Epithelial cell of esophagus (primary cell): ENCODE measurements at regions not wholly inside any gene's neighbourhood (a gene's known extent, or its start where the extent isn't known, plus 50 kb on each side); places are given as distances from the start of the nearest gene placed in this dataset.
A peak's percentile ranks its signal among the peaks of the same experiment; 100 is the strongest.

Experiments
- DNase-seq: peaks from one replicate; pipeline ENCODE4 v3.0.0; 2010; ENCODE audit warnings: low read depth
- H3K4me3 ChIP-seq: 2 replicates; pipeline ENCODE4 v1.5.1; 2011; ENCODE audit warnings: mild to moderate bottlenecking, low read length, control low read depth
- TF ChIP-seq, protein P1 (sequence below): IDR thresholded peaks from 2 replicates; pipeline ENCODE4 v1.5.1; 2011; ENCODE audit warnings: low read depth, mild to moderate bottlenecking, low read length, control low read depth, inconsistent platforms; ENCODE audit not compliant: insufficient read depth; ENCODE audit errors: missing control alignments

DNA sequence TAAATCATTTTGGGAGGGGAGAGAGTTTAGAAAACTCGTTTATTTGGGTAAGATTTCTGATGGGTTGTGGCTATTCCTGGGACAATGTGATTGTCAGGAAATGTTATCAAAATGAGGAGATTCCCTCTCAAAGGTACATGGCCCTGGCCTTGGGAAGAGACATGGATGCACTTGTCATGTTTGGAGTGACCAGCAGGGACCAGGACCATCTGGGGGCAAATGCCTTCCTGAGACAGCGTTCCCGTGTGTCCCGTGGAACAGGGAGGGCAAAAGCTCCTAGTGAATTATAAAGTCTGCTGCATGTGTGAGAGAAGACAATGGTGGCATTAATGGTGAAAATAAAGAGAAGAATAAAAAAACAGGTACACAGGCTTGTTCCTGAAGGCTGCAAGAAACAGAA, 317.3 kb downstream of the ZNF536 start:
- DNase-seq, result no peak
- TF ChIP-seq, protein P1, sequence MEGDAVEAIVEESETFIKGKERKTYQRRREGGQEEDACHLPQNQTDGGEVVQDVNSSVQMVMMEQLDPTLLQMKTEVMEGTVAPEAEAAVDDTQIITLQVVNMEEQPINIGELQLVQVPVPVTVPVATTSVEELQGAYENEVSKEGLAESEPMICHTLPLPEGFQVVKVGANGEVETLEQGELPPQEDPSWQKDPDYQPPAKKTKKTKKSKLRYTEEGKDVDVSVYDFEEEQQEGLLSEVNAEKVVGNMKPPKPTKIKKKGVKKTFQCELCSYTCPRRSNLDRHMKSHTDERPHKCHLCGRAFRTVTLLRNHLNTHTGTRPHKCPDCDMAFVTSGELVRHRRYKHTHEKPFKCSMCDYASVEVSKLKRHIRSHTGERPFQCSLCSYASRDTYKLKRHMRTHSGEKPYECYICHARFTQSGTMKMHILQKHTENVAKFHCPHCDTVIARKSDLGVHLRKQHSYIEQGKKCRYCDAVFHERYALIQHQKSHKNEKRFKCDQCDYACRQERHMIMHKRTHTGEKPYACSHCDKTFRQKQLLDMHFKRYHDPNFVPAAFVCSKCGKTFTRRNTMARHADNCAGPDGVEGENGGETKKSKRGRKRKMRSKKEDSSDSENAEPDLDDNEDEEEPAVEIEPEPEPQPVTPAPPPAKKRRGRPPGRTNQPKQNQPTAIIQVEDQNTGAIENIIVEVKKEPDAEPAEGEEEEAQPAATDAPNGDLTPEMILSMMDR, result no peak
- no peak overlapping the region for H3K4me3 ChIP-seq

DNA sequence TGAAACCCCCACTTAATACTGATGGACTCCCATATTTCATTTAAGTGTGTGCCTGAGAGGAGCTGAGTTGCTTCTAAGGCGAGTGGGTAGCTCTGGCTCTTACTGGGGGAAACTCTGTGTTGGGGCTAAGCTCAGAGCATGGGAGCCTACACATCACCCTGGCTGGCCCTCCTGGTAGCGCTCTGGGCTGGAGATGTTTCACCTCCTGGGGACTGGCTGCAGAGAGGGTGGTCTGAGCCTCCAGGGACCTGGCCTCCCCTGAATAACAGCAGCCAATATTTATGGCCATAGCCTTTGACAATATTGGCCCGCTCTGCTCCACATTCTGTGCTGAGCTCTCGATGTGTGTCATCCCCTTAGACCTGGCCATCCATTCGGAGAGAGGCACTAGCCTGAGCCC, 316.5 kb downstream of the ZNF536 start:
- no peak overlapping the region for H3K4me3 ChIP-seq
- no peak for DNase-seq
- TF ChIP-seq, protein P1, result no peak

DNA sequence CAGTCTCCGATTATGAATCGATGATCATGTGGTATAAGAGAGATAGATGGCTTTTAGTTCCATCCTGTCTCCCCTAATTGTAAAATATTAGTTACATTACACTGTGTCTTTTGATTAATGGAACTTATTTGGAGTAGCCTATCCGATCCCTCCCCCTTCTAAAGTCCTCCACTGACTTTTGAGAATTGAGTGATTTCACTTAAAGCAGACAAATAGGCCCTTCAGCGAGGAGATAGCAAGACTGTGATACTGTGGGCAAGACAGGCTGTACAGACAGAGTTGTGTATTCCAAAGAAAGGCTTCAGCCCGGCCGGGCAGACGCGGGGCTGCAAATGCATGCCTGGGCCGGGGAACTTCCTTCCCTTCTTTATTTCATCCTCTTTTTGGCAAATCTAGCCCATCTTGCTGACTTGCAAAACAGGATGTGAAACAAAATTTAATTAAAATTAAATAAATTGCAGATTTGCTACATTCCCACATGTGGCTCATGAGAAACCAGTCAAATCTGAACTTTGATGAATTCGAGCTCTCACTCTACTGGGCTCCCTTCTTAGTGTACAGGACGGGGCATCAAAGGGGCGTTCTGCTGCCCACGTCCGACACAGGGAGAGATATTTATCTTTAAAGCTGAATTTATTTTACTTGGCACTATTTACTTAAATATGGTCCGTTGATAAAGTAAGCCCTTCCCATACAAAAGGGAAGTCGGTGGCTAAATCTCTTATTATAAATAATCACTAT, 314.8 kb downstream of the ZNF536 start:
- no peak overlapping the region for H3K4me3 ChIP-seq
- no peak for DNase-seq
- TF ChIP-seq, protein P1, result no peak

DNA sequence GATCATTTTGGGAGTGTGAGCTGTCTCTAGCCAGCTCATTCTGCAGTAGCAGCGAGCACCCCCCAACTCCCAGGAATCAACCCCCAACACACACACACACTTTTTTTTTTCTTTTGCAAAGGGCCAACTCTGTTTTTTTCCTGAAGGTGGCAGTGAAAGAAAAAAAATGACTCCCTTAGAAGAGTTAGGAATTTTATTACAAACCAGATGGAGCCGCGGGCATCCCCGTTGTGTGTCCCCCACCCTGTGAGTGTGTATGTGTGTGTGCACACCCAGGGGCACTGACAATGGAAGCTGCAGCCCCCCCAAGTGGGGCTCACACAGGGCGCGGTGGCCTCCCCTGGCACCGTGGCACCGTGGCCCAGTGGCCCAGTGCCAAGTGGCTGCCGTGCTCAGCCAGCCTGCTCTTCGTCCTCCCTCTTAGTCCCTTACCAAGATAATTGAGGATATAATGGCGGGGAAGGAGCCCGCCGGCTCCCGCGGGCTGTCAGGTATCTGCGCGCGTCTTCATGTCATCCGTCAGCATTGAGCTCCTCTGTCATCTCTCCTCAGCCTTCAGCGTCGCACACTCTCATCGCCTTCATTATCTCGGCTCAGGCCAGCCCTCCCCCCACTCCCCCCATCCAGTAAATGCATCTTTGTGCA, 314.1 kb downstream of the ZNF536 start:
- TF ChIP-seq, protein P1, result no peak
- no peak overlapping the region for H3K4me3 ChIP-seq
- no peak for DNase-seq

DNA sequence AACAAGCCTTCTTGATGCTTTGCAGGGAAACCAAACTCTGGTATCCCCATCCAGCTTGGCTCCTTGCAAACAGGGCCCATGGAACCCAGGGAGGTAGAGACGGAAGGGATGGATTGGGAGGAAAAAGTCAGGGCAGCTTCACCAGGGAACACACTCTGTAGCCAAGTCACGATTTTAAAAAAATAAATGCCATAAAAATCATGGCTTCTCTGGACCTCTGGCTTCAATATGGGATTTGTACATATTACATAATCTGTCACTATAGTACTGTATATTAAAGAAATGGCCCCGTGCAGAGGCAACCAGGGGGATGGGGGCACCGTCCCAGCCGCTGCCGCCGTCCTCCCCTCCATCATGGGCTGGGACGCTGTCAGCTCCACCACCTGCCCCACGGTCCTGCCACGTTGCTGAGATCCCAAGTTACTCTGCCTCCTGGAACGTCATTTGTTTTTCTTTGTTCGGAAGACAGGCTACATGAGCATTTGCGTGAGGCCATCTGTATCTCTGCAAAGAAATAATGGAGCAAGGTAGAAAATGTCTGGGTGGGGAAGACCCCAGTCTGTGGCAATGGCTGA, 313.3 kb downstream of the ZNF536 start:
- TF ChIP-seq, protein P1, result no peak
- no peak overlapping the region for H3K4me3 ChIP-seq
- DNase-seq, result no peak

DNA sequence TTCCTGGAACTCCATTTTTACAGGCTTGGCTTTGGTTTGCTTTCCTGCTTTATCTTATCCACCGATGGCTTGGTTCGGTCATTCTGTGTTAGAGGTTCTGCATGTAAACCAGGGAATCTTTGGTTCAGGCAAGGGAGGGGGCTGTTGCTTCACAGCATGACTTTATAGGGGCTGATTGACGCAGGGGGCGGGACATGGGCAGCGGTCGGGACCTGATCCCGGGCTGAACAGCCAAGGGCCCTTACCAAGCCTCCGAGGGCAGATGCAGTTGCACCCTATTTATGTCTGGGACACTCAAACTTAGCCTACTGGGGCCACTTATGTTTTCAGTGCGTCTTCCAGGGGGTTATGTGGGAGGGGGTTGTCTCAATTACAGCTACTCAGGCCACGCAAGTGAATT, 312.4 kb downstream of the ZNF536 start:
- no peak overlapping the region for H3K4me3 ChIP-seq
- DNase-seq, result no peak
- TF ChIP-seq, protein P1, result no peak

DNA sequence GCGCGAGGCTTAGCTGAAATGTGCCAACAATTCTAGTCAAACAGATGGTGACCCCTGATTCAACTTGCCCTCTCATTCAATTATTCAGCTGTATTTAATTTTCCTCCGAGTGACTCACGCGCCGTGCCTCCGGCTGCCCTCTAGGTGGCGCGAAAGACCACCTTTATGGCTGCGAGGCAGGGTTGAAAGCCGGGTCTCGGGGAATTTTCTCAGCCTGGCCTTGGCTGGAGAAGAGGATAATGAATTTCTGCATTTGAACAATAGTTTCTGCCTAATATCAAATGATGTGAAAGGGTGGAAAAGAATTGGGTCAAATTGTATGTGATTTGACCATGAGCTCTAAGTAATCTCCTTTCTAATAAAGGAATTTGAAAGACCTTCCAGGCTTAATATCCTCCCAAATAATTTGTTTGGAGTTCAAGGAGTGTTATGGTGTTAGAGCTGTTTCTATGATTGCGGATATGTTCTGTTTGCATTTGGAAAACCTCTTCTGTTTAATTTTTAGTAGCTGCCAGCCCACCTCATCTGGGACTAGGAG, 310.9 kb downstream of the ZNF536 start:
- TF ChIP-seq, protein P1, result peak; percentile 79
- peak; percentile 55 for DNase-seq
- no peak overlapping the region for H3K4me3 ChIP-seq
